GM13976 (cell line): ENCODE measurements at regions not wholly inside any gene's neighbourhood (a gene's known extent, or its start where the extent isn't known, plus 50 kb on each side); places are given as distances from the start of the nearest gene placed in this dataset.

Source experiments
- DNase-seq: peaks from one replicate; pipeline ENCODE4 v3.0.0; 2012; ENCODE audit warnings: low spot score
- CTCF ChIP-seq: IDR thresholded peaks from 2 replicates; pipeline ENCODE4 v1.5.1; 2012; ENCODE audit warnings: borderline replicate concordance, mild to moderate bottlenecking; ENCODE audit not compliant: insufficient read depth; ENCODE audit errors: extremely low read depth, missing control alignments, control extremely low read depth
- in situ Hi-C: fragments of 300-500 bp; cut with MboI; formaldehyde crosslinking; loops from one replicate; pipeline ENCODE4 v1.12.0; 2022; ENCODE audit warnings: low sequenced_read_pairs, mixed read lengths, inconsistent platforms; ENCODE audit not compliant: unreplicated experiment

DNA sequence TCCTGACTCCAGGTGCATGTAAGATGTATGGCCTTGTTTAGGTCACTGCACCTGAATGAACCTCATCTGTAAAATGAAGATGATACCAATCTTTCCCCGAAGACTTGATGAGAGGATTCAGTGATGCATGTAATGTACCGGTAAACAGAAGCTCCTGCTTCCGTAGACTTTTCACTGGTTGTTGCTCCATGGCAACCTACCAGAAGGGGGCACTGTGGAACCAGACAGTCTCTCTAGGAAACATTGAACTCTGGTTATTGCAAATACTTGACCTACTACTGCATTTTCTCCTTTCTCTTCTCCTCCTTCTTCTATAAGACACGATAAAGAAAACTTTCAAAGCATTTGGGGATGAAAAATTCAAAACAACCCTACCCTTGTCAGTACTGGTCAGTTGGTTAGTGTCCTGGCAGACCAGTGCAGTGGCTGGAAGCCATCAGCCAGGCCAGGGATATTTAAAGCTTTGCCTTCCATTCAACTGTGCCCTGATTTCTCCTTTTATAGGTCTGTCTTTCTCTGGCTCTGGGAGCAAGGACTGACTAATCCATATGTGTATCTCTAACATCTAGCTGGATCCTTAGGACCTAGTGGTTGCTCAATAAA is 667.4 kb upstream of the SALL1 start:
- in situ Hi-C loops: no loop called here
- peak; percentile 6 for DNase-seq
- TF ChIP-seq CTCF: peak; percentile 5

DNA sequence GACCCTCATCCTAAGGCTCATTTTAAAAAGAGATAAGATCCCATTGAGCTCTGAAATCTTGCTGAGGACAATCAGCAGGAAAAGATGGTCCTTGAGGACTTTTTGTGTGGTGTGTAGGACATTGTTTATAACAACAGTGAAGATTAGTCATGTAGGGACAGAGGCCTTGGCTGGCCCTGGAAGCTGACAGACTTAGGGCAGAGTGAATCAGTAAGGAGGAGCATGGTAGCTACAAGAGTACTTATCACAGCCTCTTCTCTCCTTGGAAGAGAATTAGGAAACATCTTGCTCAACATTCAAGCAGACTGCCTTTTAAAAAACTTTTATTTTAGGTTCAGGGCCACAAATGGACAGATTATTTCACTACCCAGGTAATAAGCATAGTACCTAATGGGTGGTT is 665.9 kb upstream of the SALL1 start:
- in situ Hi-C loops: no loop called here
- TF ChIP-seq CTCF: no peak
- DNase-seq: no peak

DNA sequence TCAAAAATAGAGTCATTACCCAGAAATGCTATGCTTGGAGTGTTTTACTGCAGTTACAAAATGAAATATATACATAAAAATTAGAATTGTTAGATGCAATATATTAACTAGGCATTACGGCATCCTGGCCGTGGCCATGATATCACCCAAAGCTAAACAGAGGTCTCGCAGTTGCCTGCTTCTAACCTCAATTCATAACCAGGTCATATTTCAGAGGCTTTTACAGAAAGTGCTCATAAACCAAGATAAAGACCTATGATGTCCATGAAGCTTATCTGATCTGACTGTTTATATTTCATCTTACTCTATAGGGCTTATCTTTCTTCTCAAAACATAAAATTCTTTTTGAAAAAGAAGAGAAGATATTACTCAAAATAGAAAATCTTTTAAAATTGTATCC is 664.5 kb upstream of the SALL1 start:
- in situ Hi-C loops: no loop called here
- TF ChIP-seq CTCF: no peak
- no peak for DNase-seq

DNA sequence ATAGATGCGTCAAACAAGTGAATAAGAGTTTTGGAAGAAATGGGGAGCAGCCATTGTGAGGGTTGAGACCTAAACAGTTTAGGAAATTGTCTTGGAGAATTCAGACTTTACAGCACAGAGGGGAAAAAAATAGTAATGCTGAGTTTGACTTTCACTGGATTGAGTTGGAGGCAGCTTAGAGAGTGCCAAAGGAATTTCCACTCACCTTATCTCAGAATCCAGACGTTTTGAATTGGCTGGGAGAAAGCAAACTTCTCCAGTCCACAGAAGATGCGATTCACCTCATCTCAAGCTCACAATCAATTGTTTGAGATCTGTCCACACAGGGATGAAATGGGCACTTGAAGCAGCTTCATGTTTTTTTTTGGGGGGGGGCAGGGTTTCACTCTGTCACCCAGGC is 663.5 kb upstream of the SALL1 start:
- DNase-seq: no peak
- TF ChIP-seq CTCF: no peak
- in situ Hi-C loops: no loop called here

DNA sequence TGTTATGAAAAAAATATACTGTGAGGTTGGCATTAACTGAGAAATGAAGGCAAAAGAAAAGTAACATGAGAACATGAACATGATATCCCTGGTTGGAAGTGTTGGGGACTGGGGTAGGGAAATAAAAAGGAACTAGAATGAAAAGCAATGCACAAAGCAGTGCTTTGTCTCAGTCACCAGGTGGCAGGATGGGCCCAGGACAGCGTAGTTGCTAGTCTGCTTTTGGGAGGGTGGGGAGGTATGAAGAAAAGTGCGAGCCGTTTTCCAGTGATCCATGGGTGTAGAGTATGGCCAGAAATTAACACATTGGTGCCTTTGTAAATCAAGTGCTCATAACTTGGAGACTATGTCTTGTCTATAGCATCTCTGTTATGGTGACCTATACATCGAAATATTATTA is 662.5 kb upstream of the SALL1 start:
- in situ Hi-C loops: no loop called here
- no peak for TF ChIP-seq CTCF
- no peak for DNase-seq

- TF ChIP-seq CTCF: no peak
- no peak for DNase-seq
- in situ Hi-C loops: no loop called here
Measured at GRCh38 chr16:51812945-51813344, 661.9 kb upstream of the SALL1 start.

DNA sequence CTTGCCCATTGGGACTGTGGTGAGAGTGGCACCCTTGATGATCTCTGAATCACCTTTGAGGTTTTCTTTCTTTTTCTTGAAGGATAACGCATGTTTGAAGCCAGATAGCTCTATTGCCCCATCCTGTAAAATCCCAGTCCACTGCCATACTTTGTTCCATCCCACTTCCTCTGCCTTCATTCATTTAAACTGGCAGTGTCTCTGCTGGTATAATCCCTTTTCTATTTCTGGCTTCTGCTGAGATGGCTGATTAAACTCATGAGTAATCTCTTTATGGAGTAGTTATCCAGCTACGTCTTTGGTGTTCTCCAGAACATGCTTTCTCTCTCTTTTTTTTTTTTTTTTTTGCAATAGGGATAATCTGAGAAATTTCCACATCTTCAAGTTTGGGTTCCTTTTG is 656.5 kb upstream of the SALL1 start:
- no peak for DNase-seq
- in situ Hi-C loops: no loop called here
- no peak for TF ChIP-seq CTCF
